Esophagus muscularis mucosa (tissue), 3 donors: ENCODE measurements at regions not wholly inside any gene's neighbourhood (a gene's known extent, or its start where the extent isn't known, plus 50 kb on each side); places are given as distances from the start of the nearest gene placed in this dataset.

Experiments
- CTCF ChIP-seq, 3 experiments: fragments of 200-600 bp in 2 of 3; fragments of 450-650 bp in 1 of 3; sonication (generic) in 2 of 3; IDR thresholded peaks; one replicate each; pipeline ENCODE4 v1.5.1; 2017 to 2019; ENCODE audit warnings: antibody characterized with exemption in 3 of 3, mild to moderate bottlenecking in 2 of 3, moderate library complexity in 1 of 3
- POLR2A ChIP-seq: fragments of 450-650 bp; IDR thresholded peaks from one replicate; pipeline ENCODE4 v1.6.1; 2017; ENCODE audit warnings: antibody characterized with exemption, moderate library complexity, mild to moderate bottlenecking, low read depth
- POLR2AphosphoS5 ChIP-seq, 2 donors: sonication (generic); formaldehyde crosslinking; IDR thresholded peaks; one replicate each; pipeline ENCODE4 v1.6.1; 2017; ENCODE audit warnings: antibody characterized with exemption in 2 of 2

GRCh38 chr21:17197996-17198395 is 314.8 kb upstream of the CXADR start:
- no peak for TF ChIP-seq CTCF (IDR thresholded peaks at IDR 0.05)
- TF ChIP-seq POLR2A, result no peak
- TF ChIP-seq POLR2AphosphoS5 (IDR thresholded peaks at IDR 0.05), result no peak
